Astrocyte (in vitro differentiated cells and primary cell): ENCODE measurements at regions not wholly inside any gene's neighbourhood (a gene's known extent, or its start where the extent isn't known, plus 50 kb on each side); places are given as distances from the start of the nearest gene placed in this dataset.
A peak's percentile ranks its signal among the peaks of the same experiment; 100 is the strongest.

Source experiments
- DNase-seq: peaks from one replicate; pipeline ENCODE4 v3.0.0-alpha.2; 2010; ENCODE audit warnings: low read depth
- FAIRE-seq: peaks from 2 replicates; lab custom pipeline; 2011; peaks lifted over from hg19 to GRCh38; lab: Jason Lieb, UNC
- H2AFZ ChIP-seq: 2 replicates; pipeline ENCODE4 v1.6.0; 2012; ENCODE audit warnings: low read depth, low read length, inconsistent platforms
- H3K27ac ChIP-seq: 2 replicates; pipeline ENCODE4 v1.5.1; 2011; ENCODE audit warnings: low read depth, low read length, inconsistent platforms
- H3K27me3 ChIP-seq: 2 replicates; pipeline ENCODE4 v1.6.0; 2011; ENCODE audit warnings: low read length, inconsistent platforms; ENCODE audit not compliant: insufficient read depth
- H3K36me3 ChIP-seq: 2 replicates; pipeline ENCODE4 v1.5.1; 2011; ENCODE audit warnings: low read length, inconsistent platforms; ENCODE audit not compliant: insufficient read depth
- H3K4me1 ChIP-seq: 2 replicates; pipeline ENCODE4 v1.5.1; 2011; ENCODE audit warnings: low read length, inconsistent platforms; ENCODE audit not compliant: insufficient read depth
- H3K4me2 ChIP-seq: 2 replicates; pipeline ENCODE4 v1.6.0; 2012; ENCODE audit warnings: low read length, inconsistent platforms
- H3K4me3 ChIP-seq: 2 replicates; pipeline ENCODE4 v1.5.1; 2011; ENCODE audit warnings: low read depth, mild to moderate bottlenecking, low read length, inconsistent platforms; ENCODE audit not compliant: insufficient read depth
- H3K79me2 ChIP-seq: 2 replicates; pipeline ENCODE4 v1.6.0; 2012; ENCODE audit warnings: mild to moderate bottlenecking, low read length, inconsistent platforms; ENCODE audit not compliant: insufficient read depth
- H3K9ac ChIP-seq: 2 replicates; pipeline ENCODE4 v1.6.0; 2012; ENCODE audit warnings: mild to moderate bottlenecking, low read length, inconsistent platforms
- H3K9me3 ChIP-seq: 2 replicates; pipeline ENCODE4 v1.5.1; 2012; ENCODE audit warnings: low read depth, mild to moderate bottlenecking, low read length, inconsistent platforms; ENCODE audit not compliant: insufficient read depth
- H4K20me1 ChIP-seq: 2 replicates; pipeline ENCODE4 v1.6.0; 2012; ENCODE audit warnings: low read length, inconsistent platforms; ENCODE audit not compliant: insufficient read depth
- H3K27ac Mint-ChIP-seq: one replicate; pipeline ENCODE4 v1.8.0; 2021; ENCODE audit warnings: mild to moderate bottlenecking, mixed read lengths; ENCODE audit not compliant: unreplicated experiment
- H3K27me3 Mint-ChIP-seq: one replicate; pipeline ENCODE4 v1.8.0; 2021; ENCODE audit warnings: low read depth, mixed read lengths; ENCODE audit not compliant: unreplicated experiment
- H3K36me3 Mint-ChIP-seq: one replicate; pipeline ENCODE4 v1.8.0; 2021; ENCODE audit warnings: low read depth, mixed read lengths; ENCODE audit not compliant: unreplicated experiment
- H3K4me1 Mint-ChIP-seq: one replicate; pipeline ENCODE4 v1.8.0; 2021; ENCODE audit warnings: low read depth, mixed read lengths; ENCODE audit not compliant: unreplicated experiment
- H3K4me3 Mint-ChIP-seq: one replicate; pipeline ENCODE4 v1.8.0; 2021; ENCODE audit warnings: mild to moderate bottlenecking, moderate library complexity, mixed read lengths; ENCODE audit not compliant: unreplicated experiment
- H3K9me3 Mint-ChIP-seq: one replicate; pipeline ENCODE4 v1.8.0; 2021; ENCODE audit warnings: mild to moderate bottlenecking, mixed read lengths; ENCODE audit not compliant: unreplicated experiment
- CTCF ChIP-seq: IDR thresholded peaks from 2 replicates; pipeline ENCODE4 v1.5.1; 2011; ENCODE audit warnings: low read depth, mild to moderate bottlenecking, inconsistent platforms, low read length, moderate library complexity; ENCODE audit not compliant: insufficient read depth
- EZH2 ChIP-seq: IDR thresholded peaks from 2 replicates; pipeline ENCODE4 v1.6.1; 2012; ENCODE audit warnings: mild to moderate bottlenecking, low read length, inconsistent platforms; ENCODE audit not compliant: insufficient read depth

- peak; percentile 19 for DNase-seq
- Mint-ChIP-seq H3K4me1 (peaks cover 11% of the 10 kb centered on the region), H3K36me3 (peaks cover 5% of the 10 kb centered on the region), H3K9me3 (peaks cover 14% of the 10 kb centered on the region), H3K27ac (no peak overlapping the region), H3K4me3 (no peak overlapping the region), H3K27me3 (peaks cover 39% of the 10 kb centered on the region)
- Histone ChIP-seq H3K9me3 (peaks cover 6% of the 10 kb centered on the region), H3K9ac (no peak overlapping the region), H3K79me2 (no peaks in the 10 kb centered on the region), H3K27ac (no peak overlapping the region), H4K20me1 (no peaks in the 10 kb centered on the region), H3K27me3 (no peaks in the 10 kb centered on the region), H3K4me1 (peaks cover 11% of the 10 kb centered on the region), H3K4me3 (no peak overlapping the region), H2AFZ (no peak overlapping the region), H3K4me2 (no peak overlapping the region), H3K36me3 (no peaks in the 10 kb centered on the region)
- TF ChIP-seq EZH2 (no peak), CTCF (no peak)
- FAIRE-seq, result no peak
These were observed 472.0 kb downstream of the RPS24 start for GRCh38 chr10:78505657-78506056.

GRCh38 chr10:78506614-78507013 is 473.0 kb downstream of the RPS24 start:
- Mint-ChIP-seq H3K4me1 (peaks cover 11% of the 10 kb centered on the region), H3K36me3 (peaks cover 5% of the 10 kb centered on the region)
- TF ChIP-seq EZH2 (no peak), CTCF (no peak)

GRCh38 chr10:78507510-78508160 is 474.0 kb downstream of the RPS24 start:
- Histone ChIP-seq H3K4me1 (peaks cover 2% of the 10 kb centered on the region), H3K9me3 (peaks cover 6% of the 10 kb centered on the region), H3K9ac (no peak overlapping the region), H4K20me1 (no peaks in the 10 kb centered on the region), H3K27ac (no peak overlapping the region), H2AFZ (no peak overlapping the region), H3K27me3 (no peaks in the 10 kb centered on the region), H3K36me3 (no peaks in the 10 kb centered on the region), H3K79me2 (no peaks in the 10 kb centered on the region), H3K4me3 (no peak overlapping the region), H3K4me2 (no peak overlapping the region)
- no peak overlapping the region for H3K27ac Mint-ChIP-seq
- DNase-seq, result no peak
- FAIRE-seq, result no peak
- H3K36me3 Mint-ChIP-seq, result peaks cover 5% of the 10 kb centered on the region
- H3K27me3 Mint-ChIP-seq, result peaks cover 54% of the 10 kb centered on the region
- H3K9me3 Mint-ChIP-seq, result peaks cover 14% of the 10 kb centered on the region
- no peak for TF ChIP-seq EZH2
- TF ChIP-seq CTCF, result no peak
- no peak overlapping the region for H3K4me3 Mint-ChIP-seq
- H3K4me1 Mint-ChIP-seq, result peaks cover 1% of the 10 kb centered on the region

More at GRCh38 chr10:78506614-78507013, 473.0 kb downstream of the RPS24 start:
- Histone ChIP-seq H3K4me3 (no peak overlapping the region), H3K27me3 (no peaks in the 10 kb centered on the region), H3K4me2 (no peak overlapping the region), H3K9me3 (peaks cover 6% of the 10 kb centered on the region), H3K9ac (no peak overlapping the region), H4K20me1 (no peaks in the 10 kb centered on the region), H3K79me2 (no peaks in the 10 kb centered on the region), H2AFZ (no peak overlapping the region), H3K4me1 (peaks cover 11% of the 10 kb centered on the region), H3K27ac (no peak overlapping the region), H3K36me3 (no peaks in the 10 kb centered on the region)
- H3K27ac Mint-ChIP-seq, result no peak overlapping the region
- H3K4me3 Mint-ChIP-seq, result no peak overlapping the region
- H3K27me3 Mint-ChIP-seq, result peaks cover 47% of the 10 kb centered on the region
- FAIRE-seq (no peak), DNase-seq (no peak)
- H3K9me3 Mint-ChIP-seq, result peaks cover 14% of the 10 kb centered on the region
